ENCODE measurements at regions not wholly inside any gene's neighbourhood (a gene's known extent, or its start where the extent isn't known, plus 50 kb on each side); places are given as distances from the start of the nearest gene placed in this dataset.
"Not testable (repeated sequence)": the region's sequence is repeated elsewhere in the genome, so short reads cannot be mapped to it uniquely, and the experiment has no call there.

GRCh38 chr12:46490635-46491034 is 118.1 kb upstream of the SLC38A2 start:
- Mint-ChIP-seq H3K4me3 (no peak overlapping the region), H3K9me3 (no peaks in the 10 kb centered on the region)
- DNase-seq: no peak

DNA sequence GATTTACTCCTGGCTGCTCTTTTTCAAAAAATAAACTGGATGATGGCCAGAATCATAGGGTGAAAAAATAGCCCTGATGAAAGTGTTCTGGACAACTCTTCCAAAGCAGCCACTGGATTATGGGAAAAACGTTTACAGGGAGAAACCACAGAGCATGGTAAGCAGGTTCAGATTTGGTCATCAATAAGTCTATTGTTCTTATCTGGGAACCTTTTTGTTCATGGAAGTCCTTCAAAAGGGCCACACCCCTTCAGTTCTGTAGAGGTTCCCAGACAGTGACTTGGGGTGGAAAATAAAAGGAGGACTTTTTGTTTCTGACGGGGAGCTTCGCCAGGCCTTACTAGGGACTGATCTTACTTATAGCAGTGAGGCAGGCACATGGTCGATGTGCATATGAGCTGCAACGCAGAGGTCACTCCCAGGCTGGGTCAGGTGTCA is 117.4 kb upstream of the SLC38A2 start:
- DNase-seq: no peak
- Mint-ChIP-seq H3K27me3 (no peaks in the 10 kb centered on the region), H3K4me1 (ENCODE audit: low read depth) (no peaks in the 10 kb centered on the region), H3K9me3 (no peaks in the 10 kb centered on the region), H3K4me3 (no peak overlapping the region), H3K36me3 (ENCODE audit: low read depth) (no peaks in the 10 kb centered on the region), H3K27ac (no peak overlapping the region)

More at GRCh38 chr12:46490635-46491034, 118.1 kb upstream of the SLC38A2 start:
- no peaks in the 10 kb centered on the region for H3K36me3 Mint-ChIP-seq (ENCODE audit: low read depth)
- no peak overlapping the region for H3K27ac Mint-ChIP-seq
- no peaks in the 10 kb centered on the region for H3K27me3 Mint-ChIP-seq
- no peaks in the 10 kb centered on the region for H3K4me1 Mint-ChIP-seq (ENCODE audit: low read depth)

DNA sequence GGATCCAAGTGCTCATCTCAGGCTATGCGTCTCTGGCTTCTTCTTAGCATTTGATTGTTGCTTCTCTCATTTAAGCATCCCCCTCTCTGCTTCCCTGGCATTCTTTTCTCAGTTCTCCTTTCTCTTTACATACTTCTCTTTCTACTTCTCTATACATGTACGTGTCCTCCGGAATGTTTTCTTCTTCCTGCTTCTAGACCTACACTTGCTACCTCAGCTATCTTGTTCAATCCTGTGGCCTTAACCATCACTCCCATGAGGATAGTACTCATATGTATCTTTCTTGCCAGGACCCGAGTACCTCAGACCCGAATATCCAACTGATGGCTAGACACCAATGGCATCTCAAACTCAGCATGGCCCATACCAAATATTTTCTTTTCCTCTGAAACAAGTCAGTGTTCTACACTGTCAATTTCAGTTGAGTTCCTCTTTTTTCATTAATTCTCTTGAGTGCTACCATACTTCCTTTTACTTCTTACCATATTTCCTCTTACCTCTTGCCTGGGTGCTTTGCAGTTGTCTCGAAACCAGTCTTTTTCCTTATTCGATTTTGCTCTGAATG is 115.1 kb upstream of the SLC38A2 start:
- Mint-ChIP-seq H3K27ac (no peak overlapping the region), H3K36me3 (ENCODE audit: low read depth) (no peaks in the 10 kb centered on the region), H3K4me3 (no peak overlapping the region), H3K27me3 (no peaks in the 10 kb centered on the region), H3K4me1 (ENCODE audit: low read depth) (no peaks in the 10 kb centered on the region), H3K9me3 (no peaks in the 10 kb centered on the region)
- no peak for DNase-seq

GRCh38 chr12:46486588-46486987 is 114.0 kb upstream of the SLC38A2 start:
- Mint-ChIP-seq H3K9me3 (no peaks in the 10 kb centered on the region), H3K36me3 (ENCODE audit: low read depth) (no peaks in the 10 kb centered on the region), H3K27ac (no peak overlapping the region), H3K4me1 (ENCODE audit: low read depth) (no peaks in the 10 kb centered on the region), H3K27me3 (no peaks in the 10 kb centered on the region), H3K4me3 (no peak overlapping the region)
- DNase-seq: no peak

GRCh38 chr12:46485853-46486252 is 113.3 kb upstream of the SLC38A2 start:
- Mint-ChIP-seq H3K4me1 (ENCODE audit: low read depth) (no peaks in the 10 kb centered on the region), H3K27me3 (no peaks in the 10 kb centered on the region), H3K27ac (no peak overlapping the region), H3K4me3 (no peak overlapping the region), H3K9me3 (no peaks in the 10 kb centered on the region), H3K36me3 (ENCODE audit: low read depth) (no peaks in the 10 kb centered on the region)
- DNase-seq: no peak

DNA sequence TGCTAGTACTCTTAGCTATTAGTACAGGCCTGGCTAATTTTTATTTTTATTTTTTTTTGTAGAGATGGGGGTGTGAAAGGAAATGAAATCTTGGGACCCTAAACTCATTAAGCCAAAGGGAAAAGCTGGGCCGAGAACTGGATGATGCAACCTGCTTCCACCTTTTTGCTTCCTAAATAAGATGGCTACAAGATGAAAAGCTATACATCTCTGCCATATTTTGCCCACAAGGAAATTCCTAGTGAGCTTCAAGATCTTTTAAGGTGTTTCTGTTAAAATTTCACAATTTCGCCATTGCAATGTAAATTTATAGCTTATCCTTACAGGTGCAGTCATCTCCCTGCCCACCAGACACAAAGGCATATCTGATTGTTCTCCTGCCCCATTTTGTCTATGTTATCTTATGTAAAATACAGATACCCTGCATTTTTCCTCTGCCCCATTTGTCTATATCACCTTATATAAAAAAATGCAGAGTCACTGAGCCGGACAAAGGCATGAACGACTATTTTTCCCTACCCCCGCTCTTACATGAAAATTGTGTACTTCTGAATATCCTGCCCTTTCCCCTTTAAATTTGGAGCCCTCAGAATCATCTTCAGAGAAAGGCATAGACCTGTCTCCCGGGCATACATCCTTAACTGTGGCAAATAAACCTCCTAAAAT is 112.0 kb upstream of the SLC38A2 start:
- no peak for DNase-seq
- H3K9me3 Mint-ChIP-seq: no peaks in the 10 kb centered on the region
- no peaks in the 10 kb centered on the region for H3K27me3 Mint-ChIP-seq
- H3K36me3 Mint-ChIP-seq (ENCODE audit: low read depth): no peaks in the 10 kb centered on the region
- H3K4me1 Mint-ChIP-seq (ENCODE audit: low read depth): no peaks in the 10 kb centered on the region
- no peak overlapping the region for H3K27ac Mint-ChIP-seq
- no peak overlapping the region for H3K4me3 Mint-ChIP-seq

DNA sequence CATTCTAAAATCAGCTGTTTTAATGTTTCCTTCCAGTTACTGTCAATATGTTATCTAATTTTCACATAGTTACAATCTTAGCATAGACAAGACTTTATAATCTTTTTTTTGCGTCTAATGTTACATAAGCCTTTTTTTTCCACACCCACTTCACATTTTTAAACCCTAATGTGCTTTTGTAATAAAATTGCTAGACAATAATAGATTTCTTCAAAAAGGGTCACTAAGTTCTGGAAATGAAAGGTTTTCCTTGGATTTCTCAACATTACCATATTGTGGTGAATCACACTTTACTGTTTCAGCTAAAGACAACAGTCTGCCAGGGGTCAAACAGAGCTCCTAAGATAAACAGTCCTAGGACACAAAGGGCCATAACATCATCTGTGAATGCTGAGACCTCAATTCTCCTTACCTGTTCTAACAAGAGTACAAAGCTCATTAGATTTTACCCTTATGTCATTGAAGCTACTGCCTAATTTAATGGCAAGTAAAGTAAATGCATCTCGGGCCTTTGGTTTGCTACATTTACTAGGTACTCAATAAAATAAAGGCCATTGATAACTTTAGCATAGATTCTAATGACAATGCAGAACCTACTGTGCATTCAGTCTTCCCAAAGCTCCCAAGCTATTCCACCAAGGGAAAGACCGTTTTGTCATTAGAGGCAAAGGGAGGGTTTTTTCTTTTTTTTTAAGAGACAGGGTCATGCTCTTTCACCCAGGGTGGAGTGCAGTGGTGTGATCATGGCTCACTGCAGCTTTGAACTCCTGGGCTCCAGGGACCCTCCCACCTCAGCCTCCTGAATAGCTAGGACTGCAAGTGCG is 111.2 kb upstream of the SLC38A2 start:
- no peaks in the 10 kb centered on the region for H3K36me3 Mint-ChIP-seq (ENCODE audit: low read depth)

GRCh38 chr12:46480724-46481123 is 108.2 kb upstream of the SLC38A2 start:
- no peaks in the 10 kb centered on the region for H3K9me3 Mint-ChIP-seq
- H3K27ac Mint-ChIP-seq: no peak overlapping the region
- no peaks in the 10 kb centered on the region for H3K27me3 Mint-ChIP-seq

More for the DNA sequence above, 111.2 kb upstream of the SLC38A2 start:
- Mint-ChIP-seq H3K27me3 (no peaks in the 10 kb centered on the region), H3K4me1 (ENCODE audit: low read depth) (no peaks in the 10 kb centered on the region), H3K27ac (no peak overlapping the region), H3K4me3 (no peak overlapping the region), H3K9me3 (no peaks in the 10 kb centered on the region)
- DNase-seq: no peak

DNA sequence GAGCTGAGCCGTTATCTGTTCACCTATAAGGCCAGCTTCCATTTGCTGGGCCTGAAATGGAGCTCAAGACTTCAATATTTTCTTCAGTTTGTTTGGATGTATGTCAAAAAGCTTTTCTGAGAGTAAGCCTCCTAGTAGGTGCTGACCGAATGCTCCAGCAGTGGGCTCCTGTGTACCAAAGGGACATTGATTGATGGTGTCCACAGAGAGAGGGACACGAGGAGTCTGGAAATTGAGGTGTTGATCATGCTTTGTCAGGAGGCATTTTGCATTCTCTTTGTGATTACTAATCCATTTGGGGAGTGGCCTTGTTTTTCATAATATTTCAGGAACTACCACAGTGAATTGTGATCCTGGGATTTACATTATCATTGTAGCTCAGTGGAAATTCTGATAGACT is 107.7 kb upstream of the SLC38A2 start:
- H3K4me3 Mint-ChIP-seq: no peak overlapping the region
- H3K27me3 Mint-ChIP-seq: no peaks in the 10 kb centered on the region
- no peaks in the 10 kb centered on the region for H3K9me3 Mint-ChIP-seq
- no peak for DNase-seq
- H3K4me1 Mint-ChIP-seq (ENCODE audit: low read depth): peaks cover 4% of the 10 kb centered on the region
- H3K36me3 Mint-ChIP-seq (ENCODE audit: low read depth): no peaks in the 10 kb centered on the region
- no peak overlapping the region for H3K27ac Mint-ChIP-seq

More at GRCh38 chr12:46480724-46481123, 108.2 kb upstream of the SLC38A2 start:
- peaks cover 4% of the 10 kb centered on the region for H3K4me1 Mint-ChIP-seq (ENCODE audit: low read depth)
- H3K4me3 Mint-ChIP-seq: no peak overlapping the region
- DNase-seq: no peak
- H3K36me3 Mint-ChIP-seq (ENCODE audit: low read depth): no peaks in the 10 kb centered on the region

DNA sequence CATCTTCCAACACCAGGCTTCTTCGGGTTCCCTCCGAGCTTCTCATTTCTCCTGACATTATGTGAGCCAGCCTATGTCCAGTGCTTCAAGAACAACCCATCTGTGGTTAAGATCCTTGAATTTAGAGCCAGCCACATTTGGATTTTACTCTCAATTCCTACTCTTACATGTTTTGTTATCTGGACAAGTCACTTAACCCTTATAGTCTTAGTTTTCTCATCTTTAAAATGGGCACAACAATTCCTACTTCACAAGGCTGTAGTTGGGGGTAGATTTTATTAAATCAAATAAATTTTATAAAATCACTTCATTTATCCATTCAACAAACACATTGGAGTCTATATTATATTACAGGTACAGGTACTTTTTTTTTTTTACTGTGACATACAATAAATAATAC is 105.5 kb upstream of the SLC38A2 start:
- Mint-ChIP-seq H3K9me3 (no peaks in the 10 kb centered on the region), H3K4me1 (ENCODE audit: low read depth) (peaks cover 10% of the 10 kb centered on the region), H3K27ac (no peak overlapping the region), H3K27me3 (no peaks in the 10 kb centered on the region), H3K4me3 (no peak overlapping the region), H3K36me3 (ENCODE audit: low read depth) (no peaks in the 10 kb centered on the region)
- no peak for DNase-seq

GRCh38 chr12:46477541-46477940 is 105.0 kb upstream of the SLC38A2 start:
- no peak overlapping the region for H3K4me3 Mint-ChIP-seq
- H3K27ac Mint-ChIP-seq: no peak overlapping the region
- H3K4me1 Mint-ChIP-seq (ENCODE audit: low read depth): peaks cover 10% of the 10 kb centered on the region
- H3K27me3 Mint-ChIP-seq: no peaks in the 10 kb centered on the region
- H3K36me3 Mint-ChIP-seq (ENCODE audit: low read depth): no peaks in the 10 kb centered on the region
- DNase-seq: no peak
- no peaks in the 10 kb centered on the region for H3K9me3 Mint-ChIP-seq

GRCh38 chr12:46475972-46476645 is 103.5 kb upstream of the SLC38A2 start:
- Mint-ChIP-seq H3K4me1 (ENCODE audit: low read depth) (peaks cover 13% of the 10 kb centered on the region), H3K36me3 (ENCODE audit: low read depth) (no peaks in the 10 kb centered on the region), H3K27me3 (no peaks in the 10 kb centered on the region), H3K27ac (no peak overlapping the region), H3K9me3 (no peaks in the 10 kb centered on the region), H3K4me3 (no peak overlapping the region)
- DNase-seq: no peak

DNA sequence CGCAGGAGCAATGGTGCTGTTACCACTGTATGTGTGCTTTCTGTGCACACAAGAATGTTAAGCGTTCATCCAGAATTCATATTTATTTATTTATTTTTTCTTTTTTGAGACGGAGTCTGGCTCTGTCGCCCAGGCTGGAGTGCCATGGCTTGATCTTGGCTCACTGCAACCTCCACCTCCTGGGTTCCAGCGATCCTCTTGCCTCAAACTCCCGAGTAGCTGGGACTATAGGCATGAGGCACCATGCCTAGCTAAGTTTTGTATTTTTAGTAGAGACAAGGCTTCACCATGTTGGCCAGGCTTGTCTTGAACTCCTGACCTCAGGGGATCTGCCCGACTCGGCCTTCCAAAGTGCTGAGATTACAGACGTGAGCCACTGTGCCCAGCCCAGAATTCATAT is 101.8 kb upstream of the SLC38A2 start:
- not testable (repeated sequence) for H3K27me3 Mint-ChIP-seq; DNase-seq; H3K27ac Mint-ChIP-seq; H3K36me3 Mint-ChIP-seq (ENCODE audit: low read depth); H3K9me3 Mint-ChIP-seq; H3K4me3 Mint-ChIP-seq
- H3K4me1 Mint-ChIP-seq (ENCODE audit: low read depth): peaks cover 26% of the 10 kb centered on the region

- Mint-ChIP-seq H3K4me1 (ENCODE audit: low read depth) (peaks cover 27% of the 10 kb centered on the region), H3K4me3 (no peak overlapping the region), H3K36me3 (ENCODE audit: low read depth) (no peaks in the 10 kb centered on the region), H3K27me3 (no peaks in the 10 kb centered on the region), H3K27ac (peak overlapping the region; percentile 53), H3K9me3 (no peaks in the 10 kb centered on the region)
- no peak for DNase-seq
Measured at GRCh38 chr12:46473634-46474329, 101.2 kb upstream of the SLC38A2 start.
